ENCODE measurements at regions not wholly inside any gene's neighbourhood (a gene's known extent, or its start where the extent isn't known, plus 50 kb on each side); places are given as distances from the start of the nearest gene placed in this dataset.

GRCh38 chr5:135095871-135096270 lies 61.8 kb upstream of the PITX1 start:
- Histone ChIP-seq H3K27ac (ENCODE audit: control insufficient read depth, insufficient read depth, low read length) (no peak overlapping the region), H3K4me3 (ENCODE audit: control insufficient read depth in 2 of 3, extremely low read depth in 1 of 3, insufficient read depth in 2 of 3, low read depth in 1 of 3, low read length in 3 of 3) (no peak overlapping the region), H3K36me3 (ENCODE audit: control insufficient read depth in 2 of 2, extremely low read depth in 1 of 2, insufficient read depth in 2 of 2, low read length in 2 of 2) (no peaks in the 10 kb centered on the region), H4K20me1 (ENCODE audit: control insufficient read depth, extremely low read depth, insufficient read depth, low read length) (no peaks in the 10 kb centered on the region), H3K79me2 (ENCODE audit: control insufficient read depth, insufficient read depth, low read length) (no peaks in the 10 kb centered on the region), H3K9me1 (ENCODE audit: control insufficient read depth, extremely low read depth, insufficient read depth, low read length) (no peaks in the 10 kb centered on the region), H3K27me3 (ENCODE audit: control insufficient read depth, extremely low read depth, insufficient read depth, low read length) (peaks cover 25% of the 10 kb centered on the region), H3K9ac (ENCODE audit: control insufficient read depth, extremely low read depth, insufficient read depth, low read length) (no peak overlapping the region), H2AFZ (ENCODE audit: control insufficient read depth, low read length) (no peak overlapping the region), H3K9me3 (ENCODE audit: control insufficient read depth, low read depth, low read length) (no peaks in the 10 kb centered on the region), H3K4me1 (ENCODE audit: control insufficient read depth, extremely low read depth, insufficient read depth, low read length) (no peaks in the 10 kb centered on the region), H3K4me2 (ENCODE audit: control insufficient read depth, extremely low read depth, insufficient read depth, low read depth, low read length) (no peak overlapping the region)
- DNase-seq (ENCODE audit: low read depth, low spot score) (no peak), FAIRE-seq (no peak)
- dilution Hi-C loops (cut with MboI; ENCODE audit: extremely low pct_ligation_motif_present, low sequenced_read_pairs), result no loop called here
- TF ChIP-seq EZH2 (IDR thresholded peaks at IDR 0.05; ENCODE audit: low read length) (no peak), CTCF (optimal IDR thresholded peaks at IDR 0.05 in 1 of 3, IDR thresholded peaks at IDR 0.05 in 1 of 3, conservative IDR thresholded peaks at IDR 0.05 in 1 of 3; ENCODE audit: extremely low read depth in 1 of 3, insufficient read depth in 2 of 3, low read length in 3 of 3) (no peak)

GRCh38 chr5:135095052-135095715 lies 61.2 kb upstream of the PITX1 start:
- no peaks in the 10 kb centered on the region for H3K9me1 ChIP-seq (ENCODE audit: control insufficient read depth, extremely low read depth, insufficient read depth, low read length)
- TF ChIP-seq EZH2 (IDR thresholded peaks at IDR 0.05; ENCODE audit: low read length) (no peak), CTCF (optimal IDR thresholded peaks at IDR 0.05 in 1 of 3, IDR thresholded peaks at IDR 0.05 in 1 of 3, conservative IDR thresholded peaks at IDR 0.05 in 1 of 3; ENCODE audit: extremely low read depth in 1 of 3, insufficient read depth in 2 of 3, low read length in 3 of 3) (no peak)
- FAIRE-seq (no peak), DNase-seq (ENCODE audit: low read depth, low spot score) (no peak)
- dilution Hi-C loops (cut with MboI; ENCODE audit: extremely low pct_ligation_motif_present, low sequenced_read_pairs), result no loop called here
- H3K4me3 ChIP-seq (ENCODE audit: control insufficient read depth in 2 of 3, extremely low read depth in 1 of 3, insufficient read depth in 2 of 3, low read depth in 1 of 3, low read length in 3 of 3), result no peak overlapping the region
- H3K4me1 ChIP-seq (ENCODE audit: control insufficient read depth, extremely low read depth, insufficient read depth, low read length), result no peaks in the 10 kb centered on the region
- no peak overlapping the region for H2AFZ ChIP-seq (ENCODE audit: control insufficient read depth, low read length)
- no peaks in the 10 kb centered on the region for H3K9me3 ChIP-seq (ENCODE audit: control insufficient read depth, low read depth, low read length)
- no peaks in the 10 kb centered on the region for H4K20me1 ChIP-seq (ENCODE audit: control insufficient read depth, extremely low read depth, insufficient read depth, low read length)
- no peak overlapping the region for H3K27ac ChIP-seq (ENCODE audit: control insufficient read depth, insufficient read depth, low read length)
- no peak overlapping the region for H3K4me2 ChIP-seq (ENCODE audit: control insufficient read depth, extremely low read depth, insufficient read depth, low read depth, low read length)
- H3K9ac ChIP-seq (ENCODE audit: control insufficient read depth, extremely low read depth, insufficient read depth, low read length), result no peak overlapping the region
- peaks cover 25% of the 10 kb centered on the region for H3K27me3 ChIP-seq (ENCODE audit: control insufficient read depth, extremely low read depth, insufficient read depth, low read length)
- no peaks in the 10 kb centered on the region for H3K36me3 ChIP-seq (ENCODE audit: control insufficient read depth in 2 of 2, extremely low read depth in 1 of 2, insufficient read depth in 2 of 2, low read length in 2 of 2)
- no peaks in the 10 kb centered on the region for H3K79me2 ChIP-seq (ENCODE audit: control insufficient read depth, insufficient read depth, low read length)
